ENCODE measurements at regions not wholly inside any gene's neighbourhood (a gene's known extent, or its start where the extent isn't known, plus 50 kb on each side); places are given as distances from the start of the nearest gene placed in this dataset.

GRCh38 chr19:30927705-30928104 lies 421.5 kb downstream of the TSHZ3 start:
- no peak for TF ChIP-seq CTCF (IDR thresholded peaks at IDR 0.05)
- TF ChIP-seq POLR2A (IDR thresholded peaks at IDR 0.05) = no peak
- no peak for TF ChIP-seq EP300 (IDR thresholded peaks at IDR 0.05)

Data from tibial nerve (tissue), 4 donors.